IMR-90 (cell line): ENCODE measurements at regions not wholly inside any gene's neighbourhood (a gene's known extent, or its start where the extent isn't known, plus 50 kb on each side); places are given as distances from the start of the nearest gene placed in this dataset.
"Not testable (repeated sequence)": the region's sequence is repeated elsewhere in the genome, so short reads cannot be mapped to it uniquely, and the experiment has no call there.

Experiments
- ATAC-seq: fragments of 200-7000 bp; cut with Tn5 transposase; 2 replicates; pipeline ENCODE4 v1.9.1; 2020; ENCODE audit warnings: low read depth, mild to moderate bottlenecking, moderate library complexity
- BruUV-seq: library from RNA; stranded (reverse); fragments of 400-500 nt; replicated peaks from 2 replicates; lab custom pipeline; 2021; lab: Mats Ljungman, UMichigan
- CTCF ChIA-PET: fragments of 300-600 bp; formaldehyde crosslinking; extraction: SDS; loops from one replicate; lab custom pipeline; 2021; ENCODE audit warnings: antibody characterized with exemption; lab: Yijun Ruan, JAX
- POLR2A ChIA-PET: fragments of 300-600 bp; sonication (Branson Sonifier 250); formaldehyde crosslinking; loops from one replicate; lab custom pipeline; 2022; ENCODE audit warnings: antibody characterized with exemption; ENCODE audit not compliant: unreplicated experiment; lab: Charles Lee
- DNase-seq: peaks from one replicate; pipeline ENCODE4 v3.0.0; 2013
- H2AFZ ChIP-seq: replicated peaks from 2 replicates; pipeline ENCODE3; 2013; ENCODE audit warnings: low read length, mild to moderate bottlenecking; ENCODE audit not compliant: poor library complexity
- H2AK5ac ChIP-seq: 2 replicates; pipeline ENCODE4 v1.6.1; 2013; ENCODE audit warnings: low read depth, low read length, inconsistent platforms
- H2AK9ac ChIP-seq: replicated peaks from 2 replicates; pipeline ENCODE3; 2013; ENCODE audit warnings: mild to moderate bottlenecking, low read depth, low read length, moderate library complexity; ENCODE audit not compliant: poor library complexity
- H2BK120ac ChIP-seq: 2 replicates; pipeline ENCODE4 v1.6.1; 2013; ENCODE audit warnings: low read depth, low read length, inconsistent platforms
- H2BK15ac ChIP-seq: 3 replicates; pipeline ENCODE4 v1.6.1; 2013; ENCODE audit warnings: low read depth, low read length, inconsistent platforms
- H2BK20ac ChIP-seq: 2 replicates; pipeline ENCODE4 v1.6.1; 2013; ENCODE audit warnings: low read depth, mild to moderate bottlenecking, inconsistent platforms, low read length, moderate library complexity
- H2BK5ac ChIP-seq: 2 replicates; pipeline ENCODE4 v1.6.1; 2013; ENCODE audit warnings: mild to moderate bottlenecking, low read depth, low read length, inconsistent platforms; ENCODE audit not compliant: poor library complexity, severe bottlenecking
- H3K14ac ChIP-seq: replicated peaks from 2 replicates; pipeline ENCODE4 v1.6.1; 2013; ENCODE audit warnings: low read depth, low read length, inconsistent platforms
- H3K18ac ChIP-seq: 2 replicates; pipeline ENCODE4 v1.6.1; 2013; ENCODE audit warnings: low read depth, low read length, control low read depth
- H3K23ac ChIP-seq: 2 replicates; pipeline ENCODE4 v1.6.1; 2013; ENCODE audit warnings: low read depth, low read length, inconsistent platforms
- H3K27ac ChIP-seq: 2 replicates; pipeline ENCODE4 v1.5.1; 2013; ENCODE audit warnings: mild to moderate bottlenecking, control low read depth, low read length; ENCODE audit not compliant: insufficient read depth
- H3K27me3 ChIP-seq: 2 replicates; pipeline ENCODE4 v1.6.1; 2013; ENCODE audit warnings: low read length; ENCODE audit not compliant: control insufficient read depth, insufficient read depth
- H3K36me3 ChIP-seq: 2 replicates; pipeline ENCODE4 v1.6.1; 2013; ENCODE audit warnings: low read length, mixed read lengths; ENCODE audit not compliant: control insufficient read depth, insufficient read depth
- H3K4ac ChIP-seq: 2 replicates; pipeline ENCODE4 v1.6.1; 2013; ENCODE audit warnings: low read depth, low read length, inconsistent platforms
- H3K4me1 ChIP-seq: 2 replicates; pipeline ENCODE4 v1.6.1; 2013; ENCODE audit warnings: low read length, mixed read lengths; ENCODE audit not compliant: control insufficient read depth, insufficient read depth
- H3K4me2 ChIP-seq: 2 replicates; pipeline ENCODE4 v1.6.1; 2013; ENCODE audit warnings: low read depth, mild to moderate bottlenecking, control low read depth, low read length, moderate library complexity
- H3K4me3 ChIP-seq: 2 replicates; pipeline ENCODE4 v1.5.1; 2013; ENCODE audit warnings: low read depth, mild to moderate bottlenecking, control low read depth, low read length, moderate library complexity; ENCODE audit not compliant: insufficient read depth
- H3K56ac ChIP-seq: 2 replicates; pipeline ENCODE4 v1.6.1; 2013; ENCODE audit warnings: low read length, inconsistent platforms; ENCODE audit not compliant: insufficient read depth; ENCODE audit errors: extremely low read depth
- H3K79me1 ChIP-seq, 2 experiments: 2 replicates each; pipeline ENCODE4 v1.6.1; 2013; ENCODE audit warnings: low read length in 2 of 2, inconsistent platforms in 1 of 2, low read depth in 1 of 2
- H3K9ac ChIP-seq: 2 replicates; pipeline ENCODE4 v1.6.1; 2013; ENCODE audit warnings: low read depth, low read length, control low read depth
- H3K9me1 ChIP-seq: 2 replicates; pipeline ENCODE4 v1.6.1; 2013; ENCODE audit warnings: low read length, inconsistent platforms; ENCODE audit not compliant: insufficient read depth
- H3K9me3 ChIP-seq: 2 replicates; pipeline ENCODE4 v1.6.1; 2013; ENCODE audit warnings: low read length; ENCODE audit not compliant: control insufficient read depth, insufficient read depth
- H4K20me1 ChIP-seq: 2 replicates; pipeline ENCODE4 v1.6.1; 2013; ENCODE audit warnings: low read length, inconsistent platforms; ENCODE audit not compliant: insufficient read depth
- H4K5ac ChIP-seq: 2 replicates; pipeline ENCODE4 v1.6.1; 2013; ENCODE audit warnings: mild to moderate bottlenecking, low read depth, low read length, control low read depth
- H4K8ac ChIP-seq, 2 experiments: 2 replicates each; pipeline ENCODE4 v1.6.1; 2013; ENCODE audit warnings: low read depth in 2 of 2, low read length in 2 of 2, control low read depth in 1 of 2, inconsistent platforms in 1 of 2
- H4K91ac ChIP-seq: 2 replicates; pipeline ENCODE4 v1.6.1; 2013; ENCODE audit warnings: low read depth, low read length, inconsistent platforms; ENCODE audit not compliant: insufficient read depth
- WGBS, 2 experiments: methylation state at CpG; one replicate each; pipeline versions ENCODE4 v1.1.5 to v1.1.7; 2013; ENCODE audit warnings: missing lambda C conversion rate in 2 of 2; ENCODE audit not compliant: insufficient read length in 1 of 2; ENCODE audit errors: extremely low coverage in 2 of 2; 5-methylcytosine and 5-hydroxymethylcytosine counted together
- dilution Hi-C: fragments of 300-500 bp; cut with HindIII; formaldehyde crosslinking; loops from one replicate; pipeline ENCODE4 v1.14.3; 2018; ENCODE audit warnings: low sequenced_read_pairs; ENCODE audit not compliant: unreplicated experiment
- in situ Hi-C: fragments of 300-500 bp; cut with MboI; formaldehyde crosslinking; loops from 3 replicates; pipeline ENCODE4 v1.14.3; 2019; ENCODE audit warnings: low sequenced_read_pairs, inconsistent platforms, mixed read lengths
- intact Hi-C: fragments of 100-400 bp; cut with micrococcal nuclease; formaldehyde crosslinking; loops from 2 replicates; pipeline ENCODE4 v1.10.0; 2022

GRCh38 chr16:48020617-48021016 is 135.2 kb downstream of the ABCC12 start:
- H3K18ac ChIP-seq, H4K91ac ChIP-seq, H2BK5ac ChIP-seq, H3K4ac ChIP-seq, DNase-seq, H4K5ac ChIP-seq, H2AK9ac ChIP-seq, POLR2A ChIA-PET, H3K79me1 ChIP-seq, H3K4me3 ChIP-seq, H4K8ac ChIP-seq, H4K20me1 ChIP-seq, dilution Hi-C loops, H2AK5ac ChIP-seq, H3K23ac ChIP-seq, H2BK120ac ChIP-seq, H3K9me1 ChIP-seq, BruUV-seq, H3K27ac ChIP-seq, H2BK20ac ChIP-seq, H3K4me1 ChIP-seq, H2AFZ ChIP-seq, H3K56ac ChIP-seq, ATAC-seq, in situ Hi-C loops, H3K36me3 ChIP-seq, H3K9ac ChIP-seq, intact Hi-C loops, H3K14ac ChIP-seq, H3K9me3 ChIP-seq, H3K4me2 ChIP-seq, CTCF ChIA-PET, H2BK15ac ChIP-seq: not testable (repeated sequence)
- peaks cover 12% of the 10 kb centered on the region for H3K27me3 ChIP-seq
- no CpG with 5 or more reads among the region's 6 CpGs for WGBS, 2 experiments
